H1 (cell line): ENCODE measurements at regions not wholly inside any gene's neighbourhood (a gene's known extent, or its start where the extent isn't known, plus 50 kb on each side); places are given as distances from the start of the nearest gene placed in this dataset.

ENCODE experiments used
- CHD1 ChIP-seq: IDR thresholded peaks from 2 replicates; pipeline ENCODE4 v1.6.1; 2012; ENCODE audit warnings: low read depth, low read length, improper control_type of control experiment
- CHD2 ChIP-seq: IDR thresholded peaks from 2 replicates; pipeline ENCODE4 v1.6.1; 2012; ENCODE audit warnings: low read length, improper control_type of control experiment
- CREB1 ChIP-seq: IDR thresholded peaks from 2 replicates; pipeline ENCODE4 v1.6.1; 2012; ENCODE audit warnings: inconsistent platforms
- CTCF ChIP-seq, 3 experiments: IDR thresholded peaks; 1 replicate in 2 of 3; 2 replicates in 1 of 3; pipeline versions ENCODE4 v1.5.1 to v1.6.1; 2011; ENCODE audit warnings: low read length in 3 of 3, mild to moderate bottlenecking in 3 of 3, inconsistent platforms in 2 of 3, low read depth in 1 of 3, moderate library complexity in 1 of 3; ENCODE audit not compliant: insufficient read depth in 1 of 3; ENCODE audit errors: control extremely low read depth in 1 of 3
- SIN3A ChIP-seq, 2 experiments: IDR thresholded peaks in 1 of 2; conservative IDR thresholded peaks in 1 of 2; 2 replicates each; pipeline ENCODE4 v1.6.1; 2011 to 2012; ENCODE audit warnings: low read length in 2 of 2, improper control_type of control experiment in 1 of 2, low read depth in 1 of 2, mild to moderate bottlenecking in 1 of 2
- SIX5 ChIP-seq: IDR thresholded peaks from 2 replicates; pipeline ENCODE4 v1.6.1; 2011; ENCODE audit warnings: mild to moderate bottlenecking, low read depth, low read length

GRCh38 chr11:45546366-45546765 lies 119.1 kb downstream of the CHST1 start:
- TF ChIP-seq CTCF (IDR thresholded peaks at IDR 0.05; ENCODE audit: control extremely low read depth in 1 of 3, insufficient read depth in 1 of 3, low read depth in 1 of 3, low read length in 3 of 3) (no peak), CHD1 (no peak), CHD2 (no peak), SIX5 (no peak), CREB1 (no peak), SIN3A (conservative IDR thresholded peaks at IDR 0.05 in 1 of 2, IDR thresholded peaks at IDR 0.05 in 1 of 2; ENCODE audit: low read depth in 1 of 2, low read length in 2 of 2) (no peak)
